CD4-positive, alpha-beta T cell treated with Interleukin-17A for 1 hour (primary cell): ENCODE measurements at regions not wholly inside any gene's neighbourhood (a gene's known extent, or its start where the extent isn't known, plus 50 kb on each side); places are given as distances from the start of the nearest gene placed in this dataset.

ENCODE experiments used
- DNase-seq: peaks from one replicate; pipeline ENCODE4 v3.0.0-alpha.2; 2020

GRCh38 chr11:69977951-69978350 is 100.2 kb upstream of the ANO1 start:
- no peak for DNase-seq

GRCh38 chr11:69978841-69979614 is 99.1 kb upstream of the ANO1 start:
- DNase-seq: no peak

- DNase-seq: no peak
These were observed 98.5 kb upstream of the ANO1 start for GRCh38 chr11:69979632-69980031.

- DNase-seq: no peak
These were observed 96.9 kb upstream of the ANO1 start for GRCh38 chr11:69981119-69981784.

GRCh38 chr11:69982690-69983570 is 95.2 kb upstream of the ANO1 start:
- DNase-seq: no peak

- DNase-seq: no peak
These were observed 94.6 kb upstream of the ANO1 start for GRCh38 chr11:69983571-69983877.

GRCh38 chr11:69983897-69984438 is 94.1 kb upstream of the ANO1 start:
- no peak for DNase-seq

- DNase-seq: no peak
These were observed 93.5 kb upstream of the ANO1 start for GRCh38 chr11:69984457-69985261.

- no peak for DNase-seq
These were observed 92.8 kb upstream of the ANO1 start for GRCh38 chr11:69985331-69985640.

- no peak for DNase-seq
These were observed 92.3 kb upstream of the ANO1 start for GRCh38 chr11:69985641-69986439.

- no peak for DNase-seq
These were observed 91.7 kb upstream of the ANO1 start for GRCh38 chr11:69986440-69986787.

- no peak for DNase-seq
These were observed 91.3 kb upstream of the ANO1 start for GRCh38 chr11:69986830-69987229.

GRCh38 chr11:69992026-69992425 is 86.1 kb upstream of the ANO1 start:
- no peak for DNase-seq

- no peak for DNase-seq
These were observed 85.0 kb upstream of the ANO1 start for GRCh38 chr11:69992943-69993694.

GRCh38 chr11:69994810-69995209 is 83.3 kb upstream of the ANO1 start:
- no peak for DNase-seq

GRCh38 chr11:69995697-69996096 is 82.4 kb upstream of the ANO1 start:
- DNase-seq: no peak

GRCh38 chr11:69996451-69996850 is 81.7 kb upstream of the ANO1 start:
- DNase-seq: no peak

GRCh38 chr11:69997352-69997751 is 80.8 kb upstream of the ANO1 start:
- no peak for DNase-seq

- DNase-seq: no peak
These were observed 78.4 kb upstream of the ANO1 start for GRCh38 chr11:69999721-70000120.

GRCh38 chr11:70000228-70000627 is 77.9 kb upstream of the ANO1 start:
- DNase-seq: no peak

- no peak for DNase-seq
These were observed 76.9 kb upstream of the ANO1 start for GRCh38 chr11:70001246-70001645.
